ENCODE measurements at regions not wholly inside any gene's neighbourhood (a gene's known extent, or its start where the extent isn't known, plus 50 kb on each side); places are given as distances from the start of the nearest gene placed in this dataset.

GRCh38 chr14:59009967-59010366 lies 178.5 kb upstream of the DAAM1 start:
- no peak for DNase-seq
- H3K27ac ChIP-seq (replicated peaks) = no peak overlapping the region
- H3K27me3 ChIP-seq (ENCODE audit: low read depth) = no peaks in the 10 kb centered on the region
- intact Hi-C loops (cut with micrococcal nuclease) = no loop called here
- H3K4me1 ChIP-seq = no peaks in the 10 kb centered on the region
- H3K36me3 ChIP-seq = no peaks in the 10 kb centered on the region
- peaks cover 38% of the 10 kb centered on the region for H3K9me3 ChIP-seq (replicated peaks)
- H3K4me3 ChIP-seq = no peak overlapping the region
- no peak for TF ChIP-seq CTCF (IDR thresholded peaks at IDR 0.05; ENCODE audit: borderline replicate concordance)

- H3K9me3 ChIP-seq (replicated peaks) = peaks cover 38% of the 10 kb centered on the region
- DNase-seq = no peak
- peaks cover 10% of the 10 kb centered on the region for H3K27me3 ChIP-seq (ENCODE audit: low read depth)
- intact Hi-C loops (cut with micrococcal nuclease) = no loop called here
- no peak overlapping the region for H3K4me3 ChIP-seq
- no peak for TF ChIP-seq CTCF (IDR thresholded peaks at IDR 0.05; ENCODE audit: borderline replicate concordance)
- no peaks in the 10 kb centered on the region for H3K4me1 ChIP-seq
- no peaks in the 10 kb centered on the region for H3K36me3 ChIP-seq
- no peak overlapping the region for H3K27ac ChIP-seq (replicated peaks)
These were observed 174.7 kb upstream of the DAAM1 start for GRCh38 chr14:59013672-59014298.

DNA sequence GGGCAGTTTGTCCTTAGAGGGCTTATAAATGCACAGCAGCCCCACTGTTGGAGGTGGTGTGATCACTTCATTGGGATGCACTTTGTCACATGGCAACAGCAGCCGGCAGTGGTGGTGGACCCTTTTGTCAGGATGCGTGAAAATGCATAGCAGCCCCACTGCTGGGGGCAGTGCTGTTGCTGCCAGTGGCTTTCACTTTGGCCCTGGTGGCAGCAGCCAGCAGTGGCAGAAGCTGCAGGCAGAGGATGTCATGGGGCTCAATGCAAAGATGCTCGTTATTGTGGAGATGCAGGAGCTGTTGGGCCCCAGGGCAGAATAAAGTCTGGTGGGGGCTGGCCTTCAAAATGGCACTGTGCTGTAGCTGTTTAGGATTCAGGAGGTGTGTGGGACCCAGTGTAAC lies 173.0 kb upstream of the DAAM1 start:
- Histone ChIP-seq H3K9me3 (replicated peaks) (peaks cover 38% of the 10 kb centered on the region), H3K4me1 (no peaks in the 10 kb centered on the region), H3K36me3 (no peaks in the 10 kb centered on the region), H3K27ac (replicated peaks) (no peak overlapping the region), H3K27me3 (ENCODE audit: low read depth) (peaks cover 10% of the 10 kb centered on the region), H3K4me3 (no peak overlapping the region)
- intact Hi-C loops (cut with micrococcal nuclease) = no loop called here
- no peak for TF ChIP-seq CTCF (IDR thresholded peaks at IDR 0.05; ENCODE audit: borderline replicate concordance)
- DNase-seq = no peak

DNA sequence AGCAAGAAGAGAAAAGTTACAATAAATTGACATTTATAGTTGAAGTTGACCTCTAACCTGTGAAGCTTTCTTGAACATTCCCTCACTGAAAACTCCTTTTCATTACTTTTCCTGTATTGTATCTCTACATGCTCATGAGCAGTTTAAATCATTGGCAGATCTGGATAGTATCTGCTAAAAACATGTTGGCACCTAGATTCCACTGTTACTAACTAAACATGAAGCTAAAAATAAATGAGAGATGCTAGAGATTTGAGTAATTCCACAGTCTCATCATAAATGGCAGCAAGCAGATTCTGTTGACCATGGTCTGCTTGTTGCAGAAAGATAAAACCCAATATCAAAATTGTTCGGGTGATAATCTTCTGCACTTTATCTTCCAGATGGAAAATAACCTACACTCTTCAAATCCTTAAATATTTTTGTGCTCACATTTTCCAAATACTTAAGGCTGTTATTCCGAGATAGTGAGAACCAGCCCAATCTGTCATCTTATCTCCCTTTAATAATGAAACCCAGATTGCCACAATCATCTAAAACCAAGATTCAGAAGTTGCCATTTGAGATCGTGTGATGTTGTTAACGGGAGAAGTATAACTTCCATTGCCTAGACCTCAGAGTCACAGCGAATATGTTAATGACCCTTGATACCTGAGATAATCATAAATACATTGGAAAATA lies 171.0 kb upstream of the DAAM1 start:
- Histone ChIP-seq H3K36me3 (no peaks in the 10 kb centered on the region), H3K27ac (replicated peaks) (no peak overlapping the region), H3K27me3 (ENCODE audit: low read depth) (peaks cover 10% of the 10 kb centered on the region), H3K4me1 (no peaks in the 10 kb centered on the region), H3K9me3 (replicated peaks) (peaks cover 22% of the 10 kb centered on the region), H3K4me3 (no peak overlapping the region)
- intact Hi-C loops (cut with micrococcal nuclease) = no loop called here
- TF ChIP-seq CTCF (IDR thresholded peaks at IDR 0.05; ENCODE audit: borderline replicate concordance) = no peak
- no peak for DNase-seq

DNA sequence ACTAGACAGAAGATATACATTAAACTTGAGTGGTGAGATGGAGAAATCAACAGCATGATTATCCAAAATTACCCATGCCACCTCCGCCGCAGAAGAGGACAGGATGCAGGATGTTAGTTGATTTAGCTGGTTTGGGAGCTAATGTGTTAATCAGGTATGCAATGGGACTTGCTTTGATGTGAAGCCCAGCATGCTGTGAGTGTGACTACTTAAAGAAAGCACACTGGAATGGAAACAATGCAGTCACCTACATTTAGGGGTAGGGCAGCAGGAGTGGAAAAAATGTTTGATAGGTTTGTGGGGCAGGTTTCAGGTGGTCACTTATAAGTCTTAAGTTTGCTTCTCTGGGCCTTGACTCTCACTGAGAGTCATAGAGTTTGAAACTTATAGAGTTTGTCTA lies 170.0 kb upstream of the DAAM1 start:
- H3K27ac ChIP-seq (replicated peaks) = no peak overlapping the region
- peaks cover 12% of the 10 kb centered on the region for H3K9me3 ChIP-seq (replicated peaks)
- no peaks in the 10 kb centered on the region for H3K36me3 ChIP-seq
- H3K4me1 ChIP-seq = no peaks in the 10 kb centered on the region
- DNase-seq = no peak
- intact Hi-C loops (cut with micrococcal nuclease) = no loop called here
- H3K27me3 ChIP-seq (ENCODE audit: low read depth) = peaks cover 10% of the 10 kb centered on the region
- no peak overlapping the region for H3K4me3 ChIP-seq
- no peak for TF ChIP-seq CTCF (IDR thresholded peaks at IDR 0.05; ENCODE audit: borderline replicate concordance)

Measured in left ventricle myocardium inferior (tissue), 1 donor.